Ishikawa (cell line): ENCODE measurements at regions not wholly inside any gene's neighbourhood (a gene's known extent, or its start where the extent isn't known, plus 50 kb on each side); places are given as distances from the start of the nearest gene placed in this dataset.

Experiments
- CEBPB ChIP-seq: IDR thresholded peaks from 2 replicates; pipeline ENCODE4 v1.6.1; 2012
- EGR1 ChIP-seq: IDR thresholded peaks from 2 replicates; pipeline ENCODE4 v1.6.1; 2012
- EP300 ChIP-seq: IDR thresholded peaks from 2 replicates; pipeline ENCODE4 v1.6.1; 2012; ENCODE audit warnings: borderline replicate concordance
- FOXM1 ChIP-seq: IDR thresholded peaks from 2 replicates; pipeline ENCODE4 v1.6.1; 2012; ENCODE audit warnings: low read depth, borderline replicate concordance
- TAF1 ChIP-seq: IDR thresholded peaks from 2 replicates; pipeline ENCODE4 v1.6.1; 2012; ENCODE audit warnings: low read depth, mild to moderate bottlenecking
- YY1 ChIP-seq: IDR thresholded peaks from 2 replicates; pipeline ENCODE4 v1.6.1; 2012; ENCODE audit warnings: low read depth
- ZBTB7A ChIP-seq: IDR thresholded peaks from 2 replicates; pipeline ENCODE4 v1.6.1; 2012; ENCODE audit warnings: low read depth
- TF ChIP-seq, protein P1 (sequence below): IDR thresholded peaks from 2 replicates; pipeline ENCODE4 v1.6.1; 2012
- TF ChIP-seq, protein P2 (sequence below): IDR thresholded peaks from 2 replicates; pipeline ENCODE4 v1.6.1; 2012; ENCODE audit warnings: low read depth, mild to moderate bottlenecking

GRCh38 chr1:63041660-63042059, 257.7 kb downstream of the ATG4C start:
- TF ChIP-seq CEBPB (no peak), EP300 (no peak), FOXM1 (no peak), YY1 (no peak), EGR1 (no peak), TAF1 (no peak), ZBTB7A (no peak)
- TF ChIP-seq, protein P1, sequence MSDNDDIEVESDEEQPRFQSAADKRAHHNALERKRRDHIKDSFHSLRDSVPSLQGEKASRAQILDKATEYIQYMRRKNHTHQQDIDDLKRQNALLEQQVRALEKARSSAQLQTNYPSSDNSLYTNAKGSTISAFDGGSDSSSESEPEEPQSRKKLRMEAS: no peak
- TF ChIP-seq, protein P2, sequence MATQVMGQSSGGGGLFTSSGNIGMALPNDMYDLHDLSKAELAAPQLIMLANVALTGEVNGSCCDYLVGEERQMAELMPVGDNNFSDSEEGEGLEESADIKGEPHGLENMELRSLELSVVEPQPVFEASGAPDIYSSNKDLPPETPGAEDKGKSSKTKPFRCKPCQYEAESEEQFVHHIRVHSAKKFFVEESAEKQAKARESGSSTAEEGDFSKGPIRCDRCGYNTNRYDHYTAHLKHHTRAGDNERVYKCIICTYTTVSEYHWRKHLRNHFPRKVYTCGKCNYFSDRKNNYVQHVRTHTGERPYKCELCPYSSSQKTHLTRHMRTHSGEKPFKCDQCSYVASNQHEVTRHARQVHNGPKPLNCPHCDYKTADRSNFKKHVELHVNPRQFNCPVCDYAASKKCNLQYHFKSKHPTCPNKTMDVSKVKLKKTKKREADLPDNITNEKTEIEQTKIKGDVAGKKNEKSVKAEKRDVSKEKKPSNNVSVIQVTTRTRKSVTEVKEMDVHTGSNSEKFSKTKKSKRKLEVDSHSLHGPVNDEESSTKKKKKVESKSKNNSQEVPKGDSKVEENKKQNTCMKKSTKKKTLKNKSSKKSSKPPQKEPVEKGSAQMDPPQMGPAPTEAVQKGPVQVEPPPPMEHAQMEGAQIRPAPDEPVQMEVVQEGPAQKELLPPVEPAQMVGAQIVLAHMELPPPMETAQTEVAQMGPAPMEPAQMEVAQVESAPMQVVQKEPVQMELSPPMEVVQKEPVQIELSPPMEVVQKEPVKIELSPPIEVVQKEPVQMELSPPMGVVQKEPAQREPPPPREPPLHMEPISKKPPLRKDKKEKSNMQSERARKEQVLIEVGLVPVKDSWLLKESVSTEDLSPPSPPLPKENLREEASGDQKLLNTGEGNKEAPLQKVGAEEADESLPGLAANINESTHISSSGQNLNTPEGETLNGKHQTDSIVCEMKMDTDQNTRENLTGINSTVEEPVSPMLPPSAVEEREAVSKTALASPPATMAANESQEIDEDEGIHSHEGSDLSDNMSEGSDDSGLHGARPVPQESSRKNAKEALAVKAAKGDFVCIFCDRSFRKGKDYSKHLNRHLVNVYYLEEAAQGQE: no peak
